GM18861 (cell line): ENCODE measurements at regions not wholly inside any gene's neighbourhood (a gene's known extent, or its start where the extent isn't known, plus 50 kb on each side); places are given as distances from the start of the nearest gene placed in this dataset.
"Not testable (repeated sequence)": the region's sequence is repeated elsewhere in the genome, so short reads cannot be mapped to it uniquely, and the experiment has no call there.

Experiments
- ATAC-seq: cut with Tn5 transposase; IDR thresholded peaks from one replicate; pipeline ENCODE4 v1.9.1; 2021; ENCODE audit not compliant: unreplicated experiment

DNA sequence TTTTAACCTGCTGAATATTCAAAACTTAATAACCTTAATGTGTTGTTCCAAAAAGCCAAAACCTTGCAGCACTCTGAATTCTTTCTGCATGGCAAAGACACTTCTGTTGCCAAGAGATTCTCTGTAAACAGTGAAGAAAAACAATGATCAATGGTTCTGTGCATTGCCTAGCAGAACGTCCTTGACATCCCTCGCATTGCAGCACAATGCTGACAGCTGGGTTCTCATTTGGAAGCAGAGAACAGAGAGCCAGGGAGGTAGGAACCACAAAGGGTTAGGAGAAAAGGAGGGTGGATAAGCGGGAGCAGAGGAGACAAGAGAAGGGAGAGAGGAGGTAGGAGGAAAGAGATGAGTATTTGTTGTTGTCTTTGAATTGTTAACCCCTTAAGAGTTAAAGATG, 501.1 kb downstream of the NAV3 start:
- no peak for ATAC-seq

GRCh38 chr12:78338054-78338785, 507.5 kb downstream of the NAV3 start:
- no peak for ATAC-seq

GRCh38 chr12:78340406-78340805, 509.7 kb downstream of the NAV3 start:
- ATAC-seq: no peak

DNA sequence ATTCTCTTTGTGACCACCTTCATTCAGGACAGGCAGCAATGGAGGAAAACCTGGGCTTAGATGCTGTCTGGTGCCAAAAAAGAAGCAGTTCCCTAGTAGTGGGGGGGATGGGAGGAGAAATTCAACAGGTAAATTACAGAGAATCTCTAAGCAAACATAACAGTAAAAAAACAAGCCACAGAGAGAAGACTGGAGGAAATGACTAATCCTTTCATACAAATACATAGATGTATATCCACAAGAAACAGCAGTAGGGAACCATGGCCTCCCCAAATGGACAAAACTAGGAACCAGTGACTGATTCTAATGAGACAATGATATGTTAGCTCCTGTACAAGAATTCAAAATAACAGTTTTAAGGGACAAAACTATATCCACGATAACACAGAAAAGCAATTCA, 513.0 kb downstream of the NAV3 start:
- ATAC-seq: no peak

GRCh38 chr12:78359520-78359919, 505.1 kb upstream of the SYT1 start:
- no peak for ATAC-seq

DNA sequence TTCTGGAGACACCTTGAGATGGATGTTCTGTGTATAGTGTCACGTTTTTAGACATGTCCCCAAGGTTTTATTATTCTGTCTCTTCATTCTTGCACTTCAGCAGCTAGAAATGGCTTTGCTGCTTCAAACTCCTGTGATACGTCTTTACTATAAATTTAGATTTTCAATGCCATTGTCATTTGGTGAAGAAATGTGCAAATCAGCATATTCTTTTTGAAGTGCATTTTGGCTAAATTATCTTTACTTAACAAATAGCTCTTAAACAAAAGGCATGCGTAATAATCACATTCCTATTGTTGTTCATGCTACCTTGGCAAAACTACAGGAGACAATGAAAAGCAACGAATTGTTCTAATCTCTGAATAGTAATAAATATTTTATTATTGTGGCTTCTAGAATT, 502.9 kb upstream of the SYT1 start:
- no peak for ATAC-seq

- ATAC-seq: no peak
Observed at GRCh38 chr12:78371284-78371683, 493.3 kb upstream of the SYT1 start.

GRCh38 chr12:78375461-78375860, 489.1 kb upstream of the SYT1 start:
- ATAC-seq: no peak

DNA sequence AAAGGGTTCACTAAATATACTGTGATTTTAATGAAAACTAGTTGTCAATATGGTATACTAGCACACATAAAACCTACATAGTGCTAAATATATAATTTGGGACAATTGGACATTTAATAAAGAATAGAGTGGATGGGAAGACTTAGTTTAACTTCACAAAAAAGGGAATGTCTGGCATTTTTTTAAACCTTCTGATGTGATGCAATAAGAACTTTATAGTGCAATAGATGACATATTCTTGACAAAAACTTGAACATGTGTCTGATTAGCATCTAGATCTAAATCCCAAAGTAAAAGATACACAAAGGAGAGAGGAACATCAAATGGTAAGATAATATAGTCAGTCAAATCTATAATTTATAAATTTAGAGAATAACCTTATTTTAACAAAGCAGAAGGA, 488.3 kb upstream of the SYT1 start:
- ATAC-seq: no peak

- ATAC-seq: not testable (repeated sequence)
Observed at GRCh38 chr12:78379065-78379464, 485.5 kb upstream of the SYT1 start.

DNA sequence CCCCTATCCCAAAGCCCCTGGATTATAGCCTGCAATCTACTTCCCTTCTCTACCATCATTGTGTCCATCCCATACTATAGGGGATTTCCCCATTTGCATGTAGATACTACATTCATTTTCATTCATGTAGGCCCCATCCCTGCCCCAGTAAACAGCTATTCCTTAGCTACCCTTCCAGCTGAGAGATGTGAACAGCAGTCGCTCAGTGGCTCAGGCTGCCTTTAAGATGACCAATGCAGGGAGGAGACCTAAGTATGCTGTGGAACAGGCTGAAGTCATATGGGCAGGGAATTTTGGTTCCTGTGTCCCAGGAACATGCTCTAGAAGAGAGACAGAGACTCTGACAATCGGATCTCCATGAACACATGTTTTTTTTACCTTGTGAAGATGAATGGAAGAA, 481.2 kb upstream of the SYT1 start:
- ATAC-seq: no peak

DNA sequence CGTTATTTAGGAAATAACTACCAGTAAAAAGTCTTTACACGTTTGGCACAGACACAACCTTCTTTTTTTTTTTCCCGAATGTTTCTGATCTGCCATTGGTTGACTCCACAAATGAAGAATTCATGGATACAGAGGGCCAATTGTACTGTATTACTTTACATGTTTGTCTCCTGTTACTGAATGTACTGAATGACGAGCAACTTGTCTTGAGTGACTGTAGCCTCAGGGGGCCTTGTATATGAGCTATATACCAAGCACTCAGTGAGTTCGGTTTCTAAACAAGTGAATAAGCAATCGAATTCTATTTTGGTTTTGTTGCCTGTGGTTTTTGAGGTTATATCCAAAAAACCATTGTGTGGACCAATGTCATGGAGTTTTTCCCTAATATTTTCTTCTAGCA, 480.0 kb upstream of the SYT1 start:
- no peak for ATAC-seq

- no peak for ATAC-seq
Observed at GRCh38 chr12:78385541-78385940, 479.0 kb upstream of the SYT1 start.

- no peak for ATAC-seq
Observed at GRCh38 chr12:78386871-78387270, 477.7 kb upstream of the SYT1 start.

GRCh38 chr12:78387721-78388120, 476.9 kb upstream of the SYT1 start:
- ATAC-seq: no peak

DNA sequence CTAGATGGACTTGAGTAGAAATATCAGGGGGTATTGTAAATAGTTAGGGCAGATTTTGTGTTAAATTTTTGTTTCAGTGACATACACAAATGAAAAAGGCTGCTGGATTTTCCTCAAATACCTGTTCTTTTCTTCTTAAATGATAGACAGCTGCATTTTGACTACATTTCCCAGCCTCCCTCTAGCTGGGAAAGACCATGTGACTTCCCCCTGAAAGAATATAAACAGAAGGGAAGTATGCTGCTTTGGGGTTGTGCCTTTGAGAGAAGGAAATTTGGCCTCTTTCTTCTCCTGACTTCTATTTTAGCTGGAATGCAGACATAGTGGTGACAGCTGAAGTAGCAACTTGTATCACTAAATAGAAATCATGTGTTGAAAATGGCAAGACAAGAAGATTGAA, 476.1 kb upstream of the SYT1 start:
- no peak for ATAC-seq

- ATAC-seq: no peak
Observed at GRCh38 chr12:78390920-78391319, 473.7 kb upstream of the SYT1 start.

GRCh38 chr12:78392918-78393317, 471.7 kb upstream of the SYT1 start:
- ATAC-seq: no peak

GRCh38 chr12:78395961-78396360, 468.6 kb upstream of the SYT1 start:
- ATAC-seq: no peak

DNA sequence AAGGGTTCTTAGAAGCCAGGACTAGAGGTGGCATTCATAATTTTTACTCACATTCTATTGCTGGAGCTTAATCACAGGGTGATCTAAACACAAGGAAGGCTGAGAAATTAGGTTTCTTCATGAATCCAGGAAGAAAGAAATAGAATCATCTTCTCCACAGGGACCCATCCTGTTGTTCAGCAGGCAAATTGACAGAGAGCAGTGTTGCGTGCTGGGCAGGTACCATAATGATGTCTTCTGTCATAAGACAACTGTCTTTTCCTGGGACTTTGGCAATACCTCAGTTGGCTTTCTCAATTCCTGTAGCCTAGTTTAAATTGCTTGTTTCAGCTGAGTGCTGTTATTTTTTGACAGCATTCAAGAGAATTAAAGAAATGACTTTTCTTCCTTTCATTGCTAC, 468.0 kb upstream of the SYT1 start:
- no peak for ATAC-seq

- ATAC-seq: no peak
Observed at GRCh38 chr12:78398750-78399149, 465.8 kb upstream of the SYT1 start.

- ATAC-seq: no peak
Observed at GRCh38 chr12:78402366-78403134, 462.0 kb upstream of the SYT1 start.

DNA sequence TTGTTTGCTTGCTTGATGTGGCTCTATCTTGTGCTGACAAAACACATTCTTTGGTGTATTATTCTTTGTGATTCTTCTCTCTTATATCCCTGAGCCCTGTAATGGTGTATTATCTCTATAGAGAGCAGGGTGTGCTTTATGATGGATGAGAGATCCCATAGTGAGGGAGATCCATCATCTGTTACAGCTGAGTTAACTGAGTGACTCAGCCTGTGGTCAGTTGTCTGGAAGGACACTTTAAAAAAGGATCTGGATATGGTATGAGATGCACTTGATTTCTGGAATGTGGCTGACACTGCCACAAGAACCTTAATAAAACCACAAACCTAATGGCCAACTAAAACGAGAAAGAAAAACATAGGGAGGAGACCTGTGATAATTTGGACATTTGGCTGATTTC, 461.4 kb upstream of the SYT1 start:
- ATAC-seq: no peak
